ENCODE measurements at regions not wholly inside any gene's neighbourhood (a gene's known extent, or its start where the extent isn't known, plus 50 kb on each side); places are given as distances from the start of the nearest gene placed in this dataset.

DNA sequence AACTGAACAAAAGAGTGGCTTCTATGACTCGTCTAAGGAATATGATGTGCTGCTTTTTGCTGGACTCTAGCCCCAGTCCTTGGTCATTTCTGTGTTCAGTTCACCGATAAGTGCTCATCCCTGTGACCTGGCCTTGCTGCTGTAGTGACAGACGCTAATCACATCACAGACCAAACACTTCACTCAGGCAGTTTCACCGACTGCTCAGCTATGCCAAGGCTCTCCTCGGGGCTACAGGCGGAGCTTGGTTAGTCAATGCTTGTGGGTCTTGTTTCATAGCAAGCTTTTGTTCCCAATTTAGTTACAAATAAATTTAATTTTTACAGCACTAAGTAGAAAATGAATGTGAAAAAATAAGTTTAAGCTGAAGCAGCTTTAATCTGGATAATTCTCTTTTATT lies 190.8 kb upstream of the PRKCQ start:
- DNase-seq (ENCODE audit: extremely low read depth in 1 of 4, low spot score in 3 of 4) = no peak
- Histone ChIP-seq H3K79me2 (ENCODE audit: control insufficient read depth, insufficient read depth, low read length) (no peaks in the 10 kb centered on the region), H2AFZ (ENCODE audit: low read depth, low read length) (no peak overlapping the region), H3K4me1 (replicated peaks in 1 of 2; ENCODE audit: control insufficient read depth in 2 of 2, insufficient read depth in 2 of 2, low read length in 2 of 2) (no peaks in the 10 kb centered on the region), H3K4me2 (ENCODE audit: insufficient read depth, low read length) (no peak overlapping the region), H3K4me3 (no peak overlapping the region), H3K9me1 (ENCODE audit: control insufficient read depth, insufficient read depth, low read length) (no peaks in the 10 kb centered on the region), H3K9me3 (replicated peaks; ENCODE audit: control insufficient read depth, insufficient read depth, low read depth, low read length) (no peaks in the 10 kb centered on the region), H3K27me3 (ENCODE audit: control insufficient read depth in 2 of 2, insufficient read depth in 2 of 2, low read length in 2 of 2) (peaks cover 0 to 11% of the 10 kb centered on the region in 2 experiments; a peak in 3 of 5 replicates), H3K9ac (ENCODE audit: insufficient read depth in 1 of 2, low read depth in 2 of 2, low read length in 2 of 2) (no peak overlapping the region), H3K27ac (ENCODE audit: extremely low read depth, low read depth, low read length) (no peak overlapping the region), H4K20me1 (replicated peaks; ENCODE audit: control insufficient read depth, insufficient read depth, low read length) (no peaks in the 10 kb centered on the region), H3K36me3 (ENCODE audit: control insufficient read depth, insufficient read depth, low read length) (no peaks in the 10 kb centered on the region)
- CTCF ChIA-PET (ENCODE audit: low intra/inter-chr PET ratio) = no interaction called here
- no peak; the same call in 2 of the 3 replicates for ATAC-seq
- FAIRE-seq = no peak
- in situ Hi-C loops (cut with MboI) (no loop called here), intact Hi-C loops (cut with micrococcal nuclease) (no loop called here)
- POLR2A ChIA-PET = no interaction called here
- WGBS (ENCODE audit: insufficient coverage, low coverage, missing lambda C conversion rate) = 2% methylated on average over 6 of the region's 6 CpGs
- TF ChIP-seq HOXB6 (CRISPR knock-in tag; IDR thresholded peaks at IDR 0.05; ENCODE audit: borderline replicate concordance) (no peak), OTX1 (CRISPR knock-in tag; IDR thresholded peaks at IDR 0.05) (no peak), NCOA1 (IDR thresholded peaks at IDR 0.05; ENCODE audit: low read depth) (no peak), KAT7 (CRISPR knock-in tag; IDR thresholded peaks at IDR 0.05; ENCODE audit: borderline replicate concordance) (no peak), ARID2 (IDR thresholded peaks at IDR 0.05) (no peak), FOXJ2 (tag; IDR thresholded peaks at IDR 0.05) (no peak), ZNF707 (CRISPR knock-in tag; conservative IDR thresholded peaks at IDR 0.05) (no peak)
- TF ChIP-seq, protein P1, sequence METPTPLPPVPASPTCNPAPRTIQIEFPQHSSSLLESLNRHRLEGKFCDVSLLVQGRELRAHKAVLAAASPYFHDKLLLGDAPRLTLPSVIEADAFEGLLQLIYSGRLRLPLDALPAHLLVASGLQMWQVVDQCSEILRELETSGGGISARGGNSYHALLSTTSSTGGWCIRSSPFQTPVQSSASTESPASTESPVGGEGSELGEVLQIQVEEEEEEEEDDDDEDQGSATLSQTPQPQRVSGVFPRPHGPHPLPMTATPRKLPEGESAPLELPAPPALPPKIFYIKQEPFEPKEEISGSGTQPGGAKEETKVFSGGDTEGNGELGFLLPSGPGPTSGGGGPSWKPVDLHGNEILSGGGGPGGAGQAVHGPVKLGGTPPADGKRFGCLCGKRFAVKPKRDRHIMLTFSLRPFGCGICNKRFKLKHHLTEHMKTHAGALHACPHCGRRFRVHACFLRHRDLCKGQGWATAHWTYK (CRISPR knock-in tag; IDR thresholded peaks at IDR 0.05) = no peak
- TF ChIP-seq, protein P2, sequence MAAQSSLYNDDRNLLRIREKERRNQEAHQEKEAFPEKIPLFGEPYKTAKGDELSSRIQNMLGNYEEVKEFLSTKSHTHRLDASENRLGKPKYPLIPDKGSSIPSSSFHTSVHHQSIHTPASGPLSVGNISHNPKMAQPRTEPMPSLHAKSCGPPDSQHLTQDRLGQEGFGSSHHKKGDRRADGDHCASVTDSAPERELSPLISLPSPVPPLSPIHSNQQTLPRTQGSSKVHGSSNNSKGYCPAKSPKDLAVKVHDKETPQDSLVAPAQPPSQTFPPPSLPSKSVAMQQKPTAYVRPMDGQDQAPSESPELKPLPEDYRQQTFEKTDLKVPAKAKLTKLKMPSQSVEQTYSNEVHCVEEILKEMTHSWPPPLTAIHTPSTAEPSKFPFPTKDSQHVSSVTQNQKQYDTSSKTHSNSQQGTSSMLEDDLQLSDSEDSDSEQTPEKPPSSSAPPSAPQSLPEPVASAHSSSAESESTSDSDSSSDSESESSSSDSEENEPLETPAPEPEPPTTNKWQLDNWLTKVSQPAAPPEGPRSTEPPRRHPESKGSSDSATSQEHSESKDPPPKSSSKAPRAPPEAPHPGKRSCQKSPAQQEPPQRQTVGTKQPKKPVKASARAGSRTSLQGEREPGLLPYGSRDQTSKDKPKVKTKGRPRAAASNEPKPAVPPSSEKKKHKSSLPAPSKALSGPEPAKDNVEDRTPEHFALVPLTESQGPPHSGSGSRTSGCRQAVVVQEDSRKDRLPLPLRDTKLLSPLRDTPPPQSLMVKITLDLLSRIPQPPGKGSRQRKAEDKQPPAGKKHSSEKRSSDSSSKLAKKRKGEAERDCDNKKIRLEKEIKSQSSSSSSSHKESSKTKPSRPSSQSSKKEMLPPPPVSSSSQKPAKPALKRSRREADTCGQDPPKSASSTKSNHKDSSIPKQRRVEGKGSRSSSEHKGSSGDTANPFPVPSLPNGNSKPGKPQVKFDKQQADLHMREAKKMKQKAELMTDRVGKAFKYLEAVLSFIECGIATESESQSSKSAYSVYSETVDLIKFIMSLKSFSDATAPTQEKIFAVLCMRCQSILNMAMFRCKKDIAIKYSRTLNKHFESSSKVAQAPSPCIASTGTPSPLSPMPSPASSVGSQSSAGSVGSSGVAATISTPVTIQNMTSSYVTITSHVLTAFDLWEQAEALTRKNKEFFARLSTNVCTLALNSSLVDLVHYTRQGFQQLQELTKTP (IDR thresholded peaks at IDR 0.05; ENCODE audit: low read depth in 1 of 2, partially characterized antibody in 2 of 2) = no peak
- BruUV-seq (replicated peaks) = no TSS peak
